ENCODE measurements at regions not wholly inside any gene's neighbourhood (a gene's known extent, or its start where the extent isn't known, plus 50 kb on each side); places are given as distances from the start of the nearest gene placed in this dataset.

GRCh38 chr22:48182031-48182430, 1419.6 kb downstream of the TBC1D22A start:
- H3K27ac ChIP-seq (ENCODE audit: extremely low read length, insufficient read depth, low read length): no peak overlapping the region
- in situ Hi-C loops (cut with HindIII; ENCODE audit: extremely low pct_ligation_motif_present, low pct_unique_long_range_greater_than_20kb): no loop called here
- no TSS peak for BruUV-seq (replicated peaks)
- intact Hi-C loops (cut with micrococcal nuclease; ENCODE audit: unreplicated experiment): no loop called here
- no peaks in the 10 kb centered on the region for H4K20me1 ChIP-seq (ENCODE audit: insufficient read depth, low read length)
- no peaks in the 10 kb centered on the region for H3K4me1 ChIP-seq (ENCODE audit: insufficient read depth, low read length)
- FAIRE-seq (no peak), DNase-seq (ENCODE audit: low spot score) (no peak), ATAC-seq (no peak)
- no peak overlapping the region for H3K9ac ChIP-seq (ENCODE audit: insufficient read depth, low read depth, low read length)
- no peaks in the 10 kb centered on the region for H3K9me3 ChIP-seq (ENCODE audit: low read length)
- H3K27me3 ChIP-seq (ENCODE audit: control insufficient read depth in 1 of 2, insufficient read depth in 2 of 2, low read length in 2 of 2): peaks cover 7 to 8% of the 10 kb centered on the region in 2 experiments; a peak in 4 of 5 replicates
- ChIA-PET CTCF (ENCODE audit: low intra/inter-chr PET ratio, low total read pairs) (no interaction called here), POLR2A (no interaction called here)
- TF ChIP-seq THAP7 (CRISPR knock-in tag; IDR thresholded peaks at IDR 0.05) (no peak), PHF8 (CRISPR knock-in tag; IDR thresholded peaks at IDR 0.05) (no peak), FOXM1 (CRISPR knock-in tag; IDR thresholded peaks at IDR 0.05) (no peak)
- no peaks in the 10 kb centered on the region for H3K36me3 ChIP-seq (replicated peaks in 1 of 2; ENCODE audit: control insufficient read depth in 1 of 2, insufficient read depth in 2 of 2, low read length in 2 of 2)
- no peak overlapping the region for H2AFZ ChIP-seq (ENCODE audit: low read length)
- 11% methylated on average over 5 of the region's 5 CpGs for WGBS (ENCODE audit: low lambda C conversion rate)
- H3K4me3 ChIP-seq (replicated peaks in 1 of 3; ENCODE audit: insufficient read depth in 1 of 3, low read depth in 2 of 3, low read length in 3 of 3): no peak overlapping the region
- no peaks in the 10 kb centered on the region for H3K79me2 ChIP-seq (ENCODE audit: insufficient read depth, low read length)
- no peak overlapping the region for H3K4me2 ChIP-seq (ENCODE audit: low read depth, low read length)

GRCh38 chr22:48181263-48181955, 1419.0 kb downstream of the TBC1D22A start:
- CTCF ChIA-PET (ENCODE audit: low intra/inter-chr PET ratio, low total read pairs): no interaction called here
- no TSS peak for BruUV-seq (replicated peaks)
- ATAC-seq (no peak), FAIRE-seq (no peak), DNase-seq (ENCODE audit: low spot score) (no peak)
- H3K36me3 ChIP-seq (replicated peaks in 1 of 2; ENCODE audit: control insufficient read depth in 1 of 2, insufficient read depth in 2 of 2, low read length in 2 of 2): no peaks in the 10 kb centered on the region
- H3K4me2 ChIP-seq (ENCODE audit: low read depth, low read length): no peak overlapping the region
- H3K79me2 ChIP-seq (ENCODE audit: insufficient read depth, low read length): no peaks in the 10 kb centered on the region
- peaks cover 7 to 8% of the 10 kb centered on the region in 2 experiments; a peak in 4 of 5 replicates for H3K27me3 ChIP-seq (ENCODE audit: control insufficient read depth in 1 of 2, insufficient read depth in 2 of 2, low read length in 2 of 2)
- no peak overlapping the region for H3K27ac ChIP-seq (ENCODE audit: extremely low read length, insufficient read depth, low read length)
- no peak overlapping the region for H3K9ac ChIP-seq (ENCODE audit: insufficient read depth, low read depth, low read length)
- WGBS (ENCODE audit: low lambda C conversion rate): 50% methylated on average over 17 of the region's 18 CpGs
- H3K9me3 ChIP-seq (ENCODE audit: low read length): no peaks in the 10 kb centered on the region
- no peak overlapping the region for H2AFZ ChIP-seq (ENCODE audit: low read length)
- H4K20me1 ChIP-seq (ENCODE audit: insufficient read depth, low read length): no peaks in the 10 kb centered on the region
- H3K4me3 ChIP-seq (replicated peaks in 1 of 3; ENCODE audit: insufficient read depth in 1 of 3, low read depth in 2 of 3, low read length in 3 of 3): no peak overlapping the region
- POLR2A ChIA-PET: no interaction called here
- no peaks in the 10 kb centered on the region for H3K4me1 ChIP-seq (ENCODE audit: insufficient read depth, low read length)
- in situ Hi-C loops (cut with HindIII; ENCODE audit: extremely low pct_ligation_motif_present, low pct_unique_long_range_greater_than_20kb): no loop called here
- intact Hi-C loops (cut with micrococcal nuclease; ENCODE audit: unreplicated experiment): no loop called here
- TF ChIP-seq SMARCE1 (IDR thresholded peaks at IDR 0.05; ENCODE audit: borderline replicate concordance): no peak
- TF ChIP-seq BCL3 (CRISPR knock-in tag; IDR thresholded peaks at IDR 0.05): no peak
- no peak for TF ChIP-seq SSRP1 (CRISPR knock-in tag; IDR thresholded peaks at IDR 0.05)
- TF ChIP-seq ZNF30 (CRISPR knock-in tag; IDR thresholded peaks at IDR 0.05): no peak
- TF ChIP-seq WIZ (CRISPR knock-in tag; IDR thresholded peaks at IDR 0.05): no peak
- no peak for TF ChIP-seq ZBTB37 (CRISPR knock-in tag; IDR thresholded peaks at IDR 0.05)
- no peak for TF ChIP-seq STAT6 (CRISPR knock-in tag; IDR thresholded peaks at IDR 0.05; ENCODE audit: borderline replicate concordance)
- no peak for TF ChIP-seq IRX3 (CRISPR knock-in tag; IDR thresholded peaks at IDR 0.05; ENCODE audit: borderline replicate concordance, low read depth)

All from HepG2 (cell line).